ENCODE measurements at regions not wholly inside any gene's neighbourhood (a gene's known extent, or its start where the extent isn't known, plus 50 kb on each side); places are given as distances from the start of the nearest gene placed in this dataset.

GRCh38 chr22:48659404-48659996, 1168.2 kb downstream of the BRD1 start (continued):
- no peak for TF ChIP-seq MAZ (IDR thresholded peaks at IDR 0.05; ENCODE audit: borderline replicate concordance, low read depth, low read length)
- no peak for TF ChIP-seq RFX5 (IDR thresholded peaks at IDR 0.05; ENCODE audit: low read depth, low read length)
- no peak for TF ChIP-seq CEBPB (IDR thresholded peaks at IDR 0.05; ENCODE audit: low read depth, low read length)
- no peak for TF ChIP-seq SMC3 (IDR thresholded peaks at IDR 0.05; ENCODE audit: low read depth, low read length)
- TF ChIP-seq BHLHE40 (IDR thresholded peaks at IDR 0.05; ENCODE audit: low read depth, low read length) = no peak

- 78% methylated on average over 9 of the region's 18 CpGs; no CpG with 5 or more reads in 1 of the 2 experiments for WGBS, 2 experiments (ENCODE audit: extremely low coverage in 2 of 2, insufficient read length in 1 of 2)
- TF ChIP-seq MAFK (IDR thresholded peaks at IDR 0.05; ENCODE audit: low read depth, low read length) (no peak), CHD1 (IDR thresholded peaks at IDR 0.05; ENCODE audit: low read depth, low read length) (no peak), SMC3 (IDR thresholded peaks at IDR 0.05; ENCODE audit: low read depth, low read length) (no peak), NFE2L2 (IDR thresholded peaks at IDR 0.05; ENCODE audit: low read depth, low read length) (no peak), POLR2A (IDR thresholded peaks at IDR 0.05; ENCODE audit: low read depth, low read length) (no peak), FOS (IDR thresholded peaks at IDR 0.05; ENCODE audit: low read depth, low read length) (no peak), MAZ (IDR thresholded peaks at IDR 0.05; ENCODE audit: borderline replicate concordance, low read depth, low read length) (no peak), RFX5 (IDR thresholded peaks at IDR 0.05; ENCODE audit: low read depth, low read length) (no peak), MXI1 (IDR thresholded peaks at IDR 0.05; ENCODE audit: borderline replicate concordance, low read depth, low read length) (no peak), ELK1 (IDR thresholded peaks at IDR 0.05; ENCODE audit: borderline replicate concordance, low read depth, low read length) (no peak), BHLHE40 (IDR thresholded peaks at IDR 0.05; ENCODE audit: low read depth, low read length) (no peak), RCOR1 (IDR thresholded peaks at IDR 0.05; ENCODE audit: insufficient replicate concordance, low read length) (no peak), RAD21 (IDR thresholded peaks at IDR 0.05; ENCODE audit: low read length) (no peak)
- TF ChIP-seq, protein P1, sequence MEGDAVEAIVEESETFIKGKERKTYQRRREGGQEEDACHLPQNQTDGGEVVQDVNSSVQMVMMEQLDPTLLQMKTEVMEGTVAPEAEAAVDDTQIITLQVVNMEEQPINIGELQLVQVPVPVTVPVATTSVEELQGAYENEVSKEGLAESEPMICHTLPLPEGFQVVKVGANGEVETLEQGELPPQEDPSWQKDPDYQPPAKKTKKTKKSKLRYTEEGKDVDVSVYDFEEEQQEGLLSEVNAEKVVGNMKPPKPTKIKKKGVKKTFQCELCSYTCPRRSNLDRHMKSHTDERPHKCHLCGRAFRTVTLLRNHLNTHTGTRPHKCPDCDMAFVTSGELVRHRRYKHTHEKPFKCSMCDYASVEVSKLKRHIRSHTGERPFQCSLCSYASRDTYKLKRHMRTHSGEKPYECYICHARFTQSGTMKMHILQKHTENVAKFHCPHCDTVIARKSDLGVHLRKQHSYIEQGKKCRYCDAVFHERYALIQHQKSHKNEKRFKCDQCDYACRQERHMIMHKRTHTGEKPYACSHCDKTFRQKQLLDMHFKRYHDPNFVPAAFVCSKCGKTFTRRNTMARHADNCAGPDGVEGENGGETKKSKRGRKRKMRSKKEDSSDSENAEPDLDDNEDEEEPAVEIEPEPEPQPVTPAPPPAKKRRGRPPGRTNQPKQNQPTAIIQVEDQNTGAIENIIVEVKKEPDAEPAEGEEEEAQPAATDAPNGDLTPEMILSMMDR (conservative IDR thresholded peaks at IDR 0.05; ENCODE audit: low read depth, low read length) = no peak
Observed at GRCh38 chr22:48658871-48659270, 1168.8 kb downstream of the BRD1 start.

More at GRCh38 chr22:48658871-48659270, 1168.8 kb downstream of the BRD1 start:
- ATAC-seq (ENCODE audit: low read depth) (no peak), DNase-seq (no peak)
- Histone ChIP-seq H2BK5ac (ENCODE audit: low read depth, low read length, poor library complexity, severe bottlenecking) (no peak overlapping the region), H2AK5ac (ENCODE audit: low read depth, low read length) (no peak overlapping the region), H3K79me1 (ENCODE audit: low read depth in 1 of 2, low read length in 2 of 2) (no peaks in the 10 kb centered on the region), H3K4me1 (ENCODE audit: control insufficient read depth, insufficient read depth, low read length) (no peaks in the 10 kb centered on the region), H3K14ac (replicated peaks; ENCODE audit: low read depth, low read length) (no peak overlapping the region), H3K4me3 (ENCODE audit: insufficient read depth, low read depth, low read length) (no peak overlapping the region), H3K27ac (ENCODE audit: insufficient read depth, low read length) (no peak overlapping the region), H2BK120ac (ENCODE audit: low read depth, low read length) (no peak overlapping the region), H4K8ac (ENCODE audit: low read depth in 2 of 2, low read length in 2 of 2) (no peak overlapping the region), H2BK20ac (ENCODE audit: low read depth, low read length) (no peak overlapping the region), H3K18ac (ENCODE audit: low read depth, low read length) (no peak overlapping the region), H4K91ac (ENCODE audit: insufficient read depth, low read depth, low read length) (no peak overlapping the region), H2AFZ (replicated peaks; ENCODE audit: low read length, poor library complexity) (no peak overlapping the region), H4K20me1 (ENCODE audit: insufficient read depth, low read length) (no peaks in the 10 kb centered on the region), H3K56ac (ENCODE audit: extremely low read depth, insufficient read depth, low read length) (no peak overlapping the region), H4K5ac (ENCODE audit: low read depth, low read length) (no peak overlapping the region), H3K23ac (ENCODE audit: low read depth, low read length) (no peak overlapping the region), H3K9me1 (ENCODE audit: insufficient read depth, low read length) (no peaks in the 10 kb centered on the region), H3K4me2 (ENCODE audit: low read depth, low read length) (no peak overlapping the region), H3K27me3 (ENCODE audit: control insufficient read depth, insufficient read depth, low read length) (no peaks in the 10 kb centered on the region), H3K9me3 (ENCODE audit: control insufficient read depth, insufficient read depth, low read length) (peaks cover 54% of the 10 kb centered on the region), H3K9ac (ENCODE audit: low read depth, low read length) (no peak overlapping the region), H3K36me3 (ENCODE audit: control insufficient read depth, insufficient read depth, low read length) (no peaks in the 10 kb centered on the region), H2AK9ac (replicated peaks; ENCODE audit: low read depth, low read length, poor library complexity) (no peak overlapping the region), H2BK15ac (ENCODE audit: low read depth, low read length) (no peak overlapping the region), H3K4ac (ENCODE audit: low read depth, low read length) (no peak overlapping the region)
- no TSS peak for BruUV-seq (replicated peaks)
- intact Hi-C loops (cut with micrococcal nuclease) (no loop called here), in situ Hi-C loops (cut with MboI; ENCODE audit: low sequenced_read_pairs) (no loop called here), dilution Hi-C loops (cut with HindIII; ENCODE audit: low sequenced_read_pairs, unreplicated experiment) (no loop called here)
- ChIA-PET CTCF (no interaction called here), POLR2A (ENCODE audit: unreplicated experiment) (no interaction called here)

All from IMR-90 (cell line).